Endothelial cell of umbilical vein (primary cell): ENCODE measurements at regions not wholly inside any gene's neighbourhood (a gene's known extent, or its start where the extent isn't known, plus 50 kb on each side); places are given as distances from the start of the nearest gene placed in this dataset.

ENCODE experiments used
- BruUV-seq: library from RNA; stranded (reverse); fragments of 400-500 nt; replicated peaks from 2 replicates; lab custom pipeline; 2021; lab: Mats Ljungman, UMichigan
- CTCF ChIA-PET: fragments of 300-600, 350-600 bp; sonication (Branson Sonifier 250); formaldehyde crosslinking; loops from one replicate; lab custom pipeline; 2021; ENCODE audit warnings: antibody characterized with exemption, inconsistent platforms; lab: Charles Lee
- POLR2A ChIA-PET: fragments of 300-600, 350-600 bp; sonication (Branson Sonifier 250); formaldehyde crosslinking; loops from one replicate; lab custom pipeline; 2021; ENCODE audit warnings: antibody characterized with exemption, inconsistent platforms; lab: Charles Lee
- DNase-seq: peaks from one replicate; pipeline ENCODE4 v3.0.0-alpha.2; 2011; ENCODE audit warnings: low read depth, low spot score
- FAIRE-seq: peaks from 2 replicates; lab custom pipeline; 2011; peaks lifted over from hg19 to GRCh38; lab: Jason Lieb, UNC
- H2AFZ ChIP-seq: 2 replicates; pipeline ENCODE4 v1.6.0; 2012; ENCODE audit warnings: low read depth, low read length, control low read depth, inconsistent platforms
- H3K27ac ChIP-seq: 2 replicates; pipeline ENCODE4 v1.5.1; 2011; ENCODE audit warnings: low read depth, mild to moderate bottlenecking, control low read depth, low read length, moderate library complexity; ENCODE audit not compliant: insufficient read depth
- H3K27me3 ChIP-seq, 2 experiments: 2 replicates each; pipeline versions ENCODE4 v1.6.0 to v1.6.1; 2011; ENCODE audit warnings: low read length in 2 of 2, mixed read lengths in 1 of 2; ENCODE audit not compliant: control insufficient read depth in 2 of 2, insufficient read depth in 2 of 2
- H3K36me3 ChIP-seq, 2 experiments: 2 replicates in 1 of 2; 3 replicates in 1 of 2; pipeline ENCODE4 v1.5.1; 2011; ENCODE audit warnings: low read length in 2 of 2, mild to moderate bottlenecking in 1 of 2, moderate library complexity in 1 of 2; ENCODE audit not compliant: control insufficient read depth in 2 of 2, insufficient read depth in 2 of 2; ENCODE audit errors: extremely low read depth in 1 of 2
- H3K4me1 ChIP-seq: 3 replicates; pipeline ENCODE4 v1.5.1; 2011; ENCODE audit warnings: mild to moderate bottlenecking, low read length; ENCODE audit not compliant: control insufficient read depth, insufficient read depth; ENCODE audit errors: extremely low read depth
- H3K4me2 ChIP-seq: 2 replicates; pipeline ENCODE4 v1.6.1; 2011; ENCODE audit warnings: low read length, control low read depth, mixed read lengths; ENCODE audit not compliant: insufficient read depth
- H3K4me3 ChIP-seq, 3 experiments: fragments of 200-600 bp in 1 of 3; sonication (generic), shearing (Covaris generic) in 1 of 3; replicated peaks in 1 of 3; 2 replicates each; pipeline ENCODE4 v1.5.1; 2011 to 2016; ENCODE audit warnings: control low read depth in 3 of 3, low read length in 3 of 3, mild to moderate bottlenecking in 2 of 3, inconsistent platforms in 1 of 3, low read depth in 1 of 3, moderate library complexity in 1 of 3; ENCODE audit not compliant: insufficient read depth in 1 of 3
- H3K79me2 ChIP-seq: 2 replicates; pipeline ENCODE4 v1.6.0; 2012; ENCODE audit warnings: low read length, inconsistent platforms; ENCODE audit not compliant: control insufficient read depth, insufficient read depth
- H3K9ac ChIP-seq: replicated peaks from 2 replicates; pipeline ENCODE3; 2011; ENCODE audit warnings: low read length, control low read depth; ENCODE audit not compliant: insufficient read depth; ENCODE audit errors: extremely low read depth
- H3K9me1 ChIP-seq: replicated peaks from 3 replicates; pipeline ENCODE4 v1.6.0; 2011; ENCODE audit warnings: mild to moderate bottlenecking, low read length; ENCODE audit not compliant: control insufficient read depth, insufficient read depth; ENCODE audit errors: extremely low read depth
- H3K9me3 ChIP-seq: replicated peaks from 2 replicates; pipeline ENCODE4 v1.5.1; 2012; ENCODE audit warnings: low read length, inconsistent platforms; ENCODE audit not compliant: control insufficient read depth, insufficient read depth
- H4K20me1 ChIP-seq: replicated peaks from 2 replicates; pipeline ENCODE3; 2011; ENCODE audit warnings: mild to moderate bottlenecking, low read length; ENCODE audit not compliant: control insufficient read depth, insufficient read depth; ENCODE audit errors: extremely low read depth
- EZH2 ChIP-seq: IDR thresholded peaks from 2 replicates; pipeline ENCODE4 v1.6.1; 2012; ENCODE audit warnings: borderline replicate concordance, low read depth, mild to moderate bottlenecking, moderate library complexity, low read length, inconsistent platforms; ENCODE audit not compliant: severe bottlenecking
- FOS ChIP-seq: IDR thresholded peaks from 2 replicates; pipeline ENCODE4 v1.6.1; 2011; ENCODE audit warnings: mild to moderate bottlenecking, low read length, moderate library complexity, borderline replicate concordance; ENCODE audit not compliant: insufficient read depth
- GATA2 ChIP-seq: IDR thresholded peaks from 2 replicates; pipeline ENCODE4 v1.7.0; 2011; ENCODE audit warnings: low read depth, mild to moderate bottlenecking, moderate library complexity, mixed read lengths, low read length; ENCODE audit not compliant: insufficient read length, insufficient read depth
- JUN ChIP-seq: IDR thresholded peaks from 2 replicates; pipeline ENCODE4 v1.6.1; 2011; ENCODE audit warnings: borderline replicate concordance, low read depth; ENCODE audit not compliant: insufficient read length, insufficient read depth
- MYC ChIP-seq: IDR thresholded peaks from one replicate; pipeline ENCODE4 v1.6.1; 2011; ENCODE audit warnings: mild to moderate bottlenecking, low read depth, low read length
- POLR2A ChIP-seq: IDR thresholded peaks from 2 replicates; pipeline ENCODE4 v1.6.1; 2012; ENCODE audit warnings: low read depth, mild to moderate bottlenecking, control low read depth, low read length
- POLR2AphosphoS5 ChIP-seq: IDR thresholded peaks from 2 replicates; pipeline ENCODE4 v1.6.1; 2012; ENCODE audit warnings: low read depth, mild to moderate bottlenecking, control low read depth, low read length, moderate library complexity; ENCODE audit not compliant: insufficient read depth
- dilution Hi-C: fragments of 300-500 bp; cut with MboI; formaldehyde crosslinking; loops from one replicate; pipeline ENCODE4 v1.15.0; 2019; ENCODE audit warnings: low sequenced_read_pairs; ENCODE audit not compliant: extremely low pct_ligation_motif_present
- intact Hi-C: fragments of 100-400 bp; cut with micrococcal nuclease; formaldehyde crosslinking; loops from one replicate; pipeline ENCODE4 v1.10.0; 2022
- TF ChIP-seq, protein P1 (sequence below), 2 donors: IDR thresholded peaks; 1 replicate in 1 of 2; 2 replicates in 1 of 2; pipeline ENCODE4 v1.5.1; 2011; ENCODE audit warnings: low read length in 2 of 2, mild to moderate bottlenecking in 2 of 2, moderate library complexity in 2 of 2, control low read depth in 1 of 2, inconsistent platforms in 1 of 2, low read depth in 1 of 2; ENCODE audit not compliant: insufficient read depth in 1 of 2; ENCODE audit errors: extremely low read depth in 1 of 2
- TF ChIP-seq, protein P2 (sequence below): IDR thresholded peaks from 2 replicates; pipeline ENCODE4 v1.6.1; 2011; ENCODE audit not compliant: insufficient read depth, insufficient read length

DNA sequence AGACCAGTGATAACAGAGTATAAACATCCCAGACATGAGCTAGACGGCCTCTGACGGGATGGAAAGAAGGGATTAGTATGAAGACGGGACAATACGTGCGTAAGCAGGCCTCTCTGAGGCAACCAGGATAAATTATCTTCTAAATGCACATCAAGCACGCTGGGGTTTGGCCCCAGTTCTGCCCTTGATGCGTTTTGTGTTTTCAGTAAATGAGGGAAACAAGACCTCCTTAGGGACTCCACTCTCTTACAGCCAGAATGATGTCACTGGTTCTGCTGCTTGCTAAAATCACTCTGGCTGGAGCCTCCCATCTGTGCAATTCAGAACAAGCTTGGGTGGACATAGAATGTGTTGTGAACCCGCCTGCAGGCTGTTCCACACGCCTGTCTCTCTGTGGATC, 156.0 kb upstream of the MCTP2 start:
- FAIRE-seq (no peak), DNase-seq (no peak)
- no TSS peak for BruUV-seq
- no peaks in the 10 kb centered on the region for H3K36me3 ChIP-seq
- dilution Hi-C loops: no loop called here
- H3K79me2 ChIP-seq: no peaks in the 10 kb centered on the region
- no peak overlapping the region for H2AFZ ChIP-seq
- no peak overlapping the region for H3K4me3 ChIP-seq
- no peaks in the 10 kb centered on the region for H3K4me1 ChIP-seq
- intact Hi-C loops: no loop called here
- ChIA-PET CTCF (no interaction called here), POLR2A (no interaction called here)
- H3K4me2 ChIP-seq: no peak overlapping the region
- no peaks in the 10 kb centered on the region for H4K20me1 ChIP-seq
- no peaks in the 10 kb centered on the region for H3K9me1 ChIP-seq
- TF ChIP-seq EZH2 (no peak), JUN (no peak), POLR2AphosphoS5 (no peak), FOS (no peak), MYC (no peak), POLR2A (no peak), GATA2 (no peak)
- TF ChIP-seq, protein P1, sequence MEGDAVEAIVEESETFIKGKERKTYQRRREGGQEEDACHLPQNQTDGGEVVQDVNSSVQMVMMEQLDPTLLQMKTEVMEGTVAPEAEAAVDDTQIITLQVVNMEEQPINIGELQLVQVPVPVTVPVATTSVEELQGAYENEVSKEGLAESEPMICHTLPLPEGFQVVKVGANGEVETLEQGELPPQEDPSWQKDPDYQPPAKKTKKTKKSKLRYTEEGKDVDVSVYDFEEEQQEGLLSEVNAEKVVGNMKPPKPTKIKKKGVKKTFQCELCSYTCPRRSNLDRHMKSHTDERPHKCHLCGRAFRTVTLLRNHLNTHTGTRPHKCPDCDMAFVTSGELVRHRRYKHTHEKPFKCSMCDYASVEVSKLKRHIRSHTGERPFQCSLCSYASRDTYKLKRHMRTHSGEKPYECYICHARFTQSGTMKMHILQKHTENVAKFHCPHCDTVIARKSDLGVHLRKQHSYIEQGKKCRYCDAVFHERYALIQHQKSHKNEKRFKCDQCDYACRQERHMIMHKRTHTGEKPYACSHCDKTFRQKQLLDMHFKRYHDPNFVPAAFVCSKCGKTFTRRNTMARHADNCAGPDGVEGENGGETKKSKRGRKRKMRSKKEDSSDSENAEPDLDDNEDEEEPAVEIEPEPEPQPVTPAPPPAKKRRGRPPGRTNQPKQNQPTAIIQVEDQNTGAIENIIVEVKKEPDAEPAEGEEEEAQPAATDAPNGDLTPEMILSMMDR (IDR thresholded peaks at IDR 0.05; ENCODE audit: extremely low read depth in 1 of 2, insufficient read depth in 1 of 2, low read depth in 1 of 2, low read length in 2 of 2): no peak
- TF ChIP-seq, protein P2, sequence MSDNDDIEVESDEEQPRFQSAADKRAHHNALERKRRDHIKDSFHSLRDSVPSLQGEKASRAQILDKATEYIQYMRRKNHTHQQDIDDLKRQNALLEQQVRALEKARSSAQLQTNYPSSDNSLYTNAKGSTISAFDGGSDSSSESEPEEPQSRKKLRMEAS: no peak
- no peak overlapping the region for H3K9ac ChIP-seq
- no peaks in the 10 kb centered on the region for H3K27me3 ChIP-seq
- peaks cover 3% of the 10 kb centered on the region for H3K9me3 ChIP-seq
- no peak overlapping the region for H3K27ac ChIP-seq
